ENCODE measurements at regions not wholly inside any gene's neighbourhood (a gene's known extent, or its start where the extent isn't known, plus 50 kb on each side); places are given as distances from the start of the nearest gene placed in this dataset.
A peak's percentile ranks its signal among the peaks of the same experiment; 100 is the strongest.

DNA sequence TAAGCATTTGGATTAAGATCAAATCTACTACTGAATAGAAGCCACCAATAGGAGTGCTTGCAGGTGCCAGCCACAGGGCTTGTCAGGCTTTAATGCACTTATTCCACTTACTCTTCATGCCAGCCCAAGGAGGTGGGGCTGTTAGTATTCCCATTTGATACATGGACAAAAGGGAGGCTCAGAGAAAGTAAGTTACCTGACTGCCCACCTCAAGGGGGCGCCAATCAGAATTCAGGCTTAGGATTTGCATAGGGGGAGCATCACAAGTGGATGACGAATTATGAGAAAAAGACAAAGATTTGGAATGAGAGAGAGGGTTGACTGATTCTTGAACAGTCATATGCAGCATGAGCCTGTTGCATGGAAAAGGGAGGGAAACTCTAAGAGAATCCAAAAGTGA lies 188.4 kb upstream of the TSHZ2 start:
- ChIA-PET CTCF (no interaction called here), POLR2A (no interaction called here), RAD21 (ENCODE audit: low non-redundant PET in 1 of 2, low total read pairs in 2 of 2, uncharacterized antibody in 2 of 2, unreplicated experiment in 2 of 2) (no interaction called here)
- Histone ChIP-seq H3K9ac (ENCODE audit: low read length) (no peak overlapping the region), H3K27me3 (ENCODE audit: insufficient read depth, low read length) (no peaks in the 10 kb centered on the region), H3K36me3 (ENCODE audit: control insufficient read depth in 1 of 2, insufficient read depth in 2 of 2, low read length in 2 of 2) (no peaks in the 10 kb centered on the region), H2AFZ (ENCODE audit: low read depth, low read length, poor library complexity, severe bottlenecking) (no peak overlapping the region), H3K4me3 (replicated peaks in 1 of 2; ENCODE audit: low read depth in 1 of 2, low read length in 2 of 2) (no peak overlapping the region), H3K9me2 (ENCODE audit: insufficient read depth) (no peaks in the 10 kb centered on the region), H3K27ac (ENCODE audit: low read depth, low read length) (no peak overlapping the region), H4K20me1 (ENCODE audit: insufficient read depth) (no peaks in the 10 kb centered on the region), H3K9me3 (ENCODE audit: control insufficient read depth in 1 of 2, insufficient read depth in 1 of 2, low read depth in 1 of 2, low read length in 2 of 2) (peaks cover 0 to 20% of the 10 kb centered on the region in 2 experiments; a peak in 1 of 4 replicates), H3K4me1 (ENCODE audit: control insufficient read depth in 1 of 2, insufficient read depth in 2 of 2, low read length in 2 of 2) (no peaks in the 10 kb centered on the region), H3K79me2 (ENCODE audit: insufficient read depth, low read length) (no peaks in the 10 kb centered on the region), H3K4me2 (ENCODE audit: low read length) (no peak overlapping the region)
- no TSS peak for BruUV-seq (replicated peaks)
- TF ChIP-seq, protein P1, sequence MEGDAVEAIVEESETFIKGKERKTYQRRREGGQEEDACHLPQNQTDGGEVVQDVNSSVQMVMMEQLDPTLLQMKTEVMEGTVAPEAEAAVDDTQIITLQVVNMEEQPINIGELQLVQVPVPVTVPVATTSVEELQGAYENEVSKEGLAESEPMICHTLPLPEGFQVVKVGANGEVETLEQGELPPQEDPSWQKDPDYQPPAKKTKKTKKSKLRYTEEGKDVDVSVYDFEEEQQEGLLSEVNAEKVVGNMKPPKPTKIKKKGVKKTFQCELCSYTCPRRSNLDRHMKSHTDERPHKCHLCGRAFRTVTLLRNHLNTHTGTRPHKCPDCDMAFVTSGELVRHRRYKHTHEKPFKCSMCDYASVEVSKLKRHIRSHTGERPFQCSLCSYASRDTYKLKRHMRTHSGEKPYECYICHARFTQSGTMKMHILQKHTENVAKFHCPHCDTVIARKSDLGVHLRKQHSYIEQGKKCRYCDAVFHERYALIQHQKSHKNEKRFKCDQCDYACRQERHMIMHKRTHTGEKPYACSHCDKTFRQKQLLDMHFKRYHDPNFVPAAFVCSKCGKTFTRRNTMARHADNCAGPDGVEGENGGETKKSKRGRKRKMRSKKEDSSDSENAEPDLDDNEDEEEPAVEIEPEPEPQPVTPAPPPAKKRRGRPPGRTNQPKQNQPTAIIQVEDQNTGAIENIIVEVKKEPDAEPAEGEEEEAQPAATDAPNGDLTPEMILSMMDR (IDR thresholded peaks at IDR 0.05 in 2 of 3, conservative IDR thresholded peaks at IDR 0.05 in 1 of 3; ENCODE audit: borderline replicate concordance in 1 of 3, insufficient read depth in 1 of 3, low read depth in 2 of 3, low read length in 2 of 3) = peak in 2 of 3 experiments; percentile 12 to 44; a peak in 3 of 6 replicates
- TF ChIP-seq, protein P2, sequence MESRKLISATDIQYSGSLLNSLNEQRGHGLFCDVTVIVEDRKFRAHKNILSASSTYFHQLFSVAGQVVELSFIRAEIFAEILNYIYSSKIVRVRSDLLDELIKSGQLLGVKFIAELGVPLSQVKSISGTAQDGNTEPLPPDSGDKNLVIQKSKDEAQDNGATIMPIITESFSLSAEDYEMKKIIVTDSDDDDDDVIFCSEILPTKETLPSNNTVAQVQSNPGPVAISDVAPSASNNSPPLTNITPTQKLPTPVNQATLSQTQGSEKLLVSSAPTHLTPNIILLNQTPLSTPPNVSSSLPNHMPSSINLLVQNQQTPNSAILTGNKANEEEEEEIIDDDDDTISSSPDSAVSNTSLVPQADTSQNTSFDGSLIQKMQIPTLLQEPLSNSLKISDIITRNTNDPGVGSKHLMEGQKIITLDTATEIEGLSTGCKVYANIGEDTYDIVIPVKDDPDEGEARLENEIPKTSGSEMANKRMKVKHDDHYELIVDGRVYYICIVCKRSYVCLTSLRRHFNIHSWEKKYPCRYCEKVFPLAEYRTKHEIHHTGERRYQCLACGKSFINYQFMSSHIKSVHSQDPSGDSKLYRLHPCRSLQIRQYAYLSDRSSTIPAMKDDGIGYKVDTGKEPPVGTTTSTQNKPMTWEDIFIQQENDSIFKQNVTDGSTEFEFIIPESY (IDR thresholded peaks at IDR 0.05; ENCODE audit: extremely low read depth, insufficient replicate concordance, low read length) = no peak
- ATAC-seq = no peak
- intact Hi-C loops (cut with micrococcal nuclease) = no loop called here
- no peak for DNase-seq (ENCODE audit: low read depth, low spot score)

DNA sequence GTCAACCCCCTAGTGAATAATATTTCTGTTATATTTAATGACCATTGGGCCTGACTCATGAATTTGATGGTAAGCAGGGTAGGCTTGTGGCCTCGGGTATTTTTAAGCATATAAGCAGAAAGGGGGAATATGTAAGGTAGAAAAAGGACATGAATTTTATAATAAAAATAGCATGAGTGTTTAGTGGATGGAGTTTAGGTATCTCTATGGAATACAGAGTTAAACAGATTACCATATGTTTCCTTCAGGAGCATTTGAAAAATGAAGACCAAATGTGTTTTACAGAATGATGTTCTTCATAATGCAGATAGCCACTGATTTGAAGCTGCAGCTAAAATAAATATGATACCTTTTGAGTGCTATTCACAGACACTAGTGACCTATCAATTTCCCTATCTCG lies 191.7 kb upstream of the TSHZ2 start:
- Histone ChIP-seq H2AFZ (ENCODE audit: low read depth, low read length, poor library complexity, severe bottlenecking) (no peak overlapping the region), H3K27ac (ENCODE audit: low read depth, low read length) (no peak overlapping the region), H3K4me3 (replicated peaks in 1 of 2; ENCODE audit: low read depth in 1 of 2, low read length in 2 of 2) (no peak overlapping the region), H4K20me1 (ENCODE audit: insufficient read depth) (no peaks in the 10 kb centered on the region), H3K4me1 (ENCODE audit: control insufficient read depth in 1 of 2, insufficient read depth in 2 of 2, low read length in 2 of 2) (no peaks in the 10 kb centered on the region), H3K9me3 (ENCODE audit: control insufficient read depth in 1 of 2, insufficient read depth in 1 of 2, low read depth in 1 of 2, low read length in 2 of 2) (peaks cover 0 to 25% of the 10 kb centered on the region in 2 experiments; a peak in 2 of 4 replicates), H3K9me2 (ENCODE audit: insufficient read depth) (no peaks in the 10 kb centered on the region), H3K9ac (ENCODE audit: low read length) (no peak overlapping the region), H3K4me2 (ENCODE audit: low read length) (no peak overlapping the region), H3K79me2 (ENCODE audit: insufficient read depth, low read length) (no peaks in the 10 kb centered on the region), H3K36me3 (ENCODE audit: control insufficient read depth in 1 of 2, insufficient read depth in 2 of 2, low read length in 2 of 2) (no peaks in the 10 kb centered on the region), H3K27me3 (ENCODE audit: insufficient read depth, low read length) (no peaks in the 10 kb centered on the region)
- ChIA-PET CTCF (no interaction called here), POLR2A (no interaction called here), RAD21 (ENCODE audit: low non-redundant PET in 1 of 2, low total read pairs in 2 of 2, uncharacterized antibody in 2 of 2, unreplicated experiment in 2 of 2) (no interaction called here)
- intact Hi-C loops (cut with micrococcal nuclease) = no loop called here
- ATAC-seq = no peak
- no peak for TF ChIP-seq ZNF274 (IDR thresholded peaks at IDR 0.05; ENCODE audit: low read depth, low read length)
- no peak for TF ChIP-seq SRF (IDR thresholded peaks at IDR 0.05; ENCODE audit: low read depth)
- TF ChIP-seq, protein P1 (IDR thresholded peaks at IDR 0.05 in 2 of 3, conservative IDR thresholded peaks at IDR 0.05 in 1 of 3; ENCODE audit: borderline replicate concordance in 1 of 3, insufficient read depth in 1 of 3, low read depth in 2 of 3, low read length in 2 of 3) = no peak
- no peak for TF ChIP-seq POLR2A (IDR thresholded peaks at IDR 0.05; ENCODE audit: borderline replicate concordance, extremely low read depth, insufficient read depth, insufficient read length)
- no peak for TF ChIP-seq EZH2 (IDR thresholded peaks at IDR 0.05)
- DNase-seq (ENCODE audit: low read depth, low spot score) = no peak
- no TSS peak for BruUV-seq (replicated peaks)

All from HCT116 (cell line).